ENCODE measurements at regions not wholly inside any gene's neighbourhood (a gene's known extent, or its start where the extent isn't known, plus 50 kb on each side); places are given as distances from the start of the nearest gene placed in this dataset.

- TF ChIP-seq POLR2AphosphoS5 (IDR thresholded peaks at IDR 0.05; ENCODE audit: insufficient read depth in 1 of 2, low read depth in 1 of 2): no peak
- no peak for TF ChIP-seq POLR2A (IDR thresholded peaks at IDR 0.05)
Observed at GRCh38 chr2:31770741-31771140, 190.0 kb upstream of the SRD5A2 start.

Data from vagina (tissue), 2 donors.